ENCODE measurements at regions not wholly inside any gene's neighbourhood (a gene's known extent, or its start where the extent isn't known, plus 50 kb on each side); places are given as distances from the start of the nearest gene placed in this dataset.

DNA sequence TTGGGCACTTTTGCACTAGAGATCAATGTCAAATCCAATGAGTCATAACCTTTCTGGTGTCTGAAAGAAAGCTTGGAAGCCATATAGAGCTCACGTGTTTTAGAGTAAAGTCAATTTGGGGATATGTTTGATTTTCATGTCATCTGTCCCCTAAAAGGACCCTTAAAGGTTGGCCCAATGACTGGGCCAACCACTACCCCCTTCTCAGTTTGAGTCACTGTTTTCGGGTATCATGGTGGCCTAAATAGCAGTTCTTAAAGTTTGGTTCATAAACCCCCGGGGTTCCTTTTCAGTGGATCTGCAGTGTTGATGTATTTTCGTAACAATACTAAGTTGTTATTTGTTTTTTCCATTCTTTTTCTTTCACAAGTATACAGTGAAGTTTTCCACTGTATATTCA, 327.6 kb downstream of the PRL start:
- H3K9ac ChIP-seq (ENCODE audit: low read depth in 1 of 2, low read length in 2 of 2) = no peak overlapping the region
- WGBS = 90% methylated on average over 4 of the region's 4 CpGs
- TF ChIP-seq, protein P1, sequence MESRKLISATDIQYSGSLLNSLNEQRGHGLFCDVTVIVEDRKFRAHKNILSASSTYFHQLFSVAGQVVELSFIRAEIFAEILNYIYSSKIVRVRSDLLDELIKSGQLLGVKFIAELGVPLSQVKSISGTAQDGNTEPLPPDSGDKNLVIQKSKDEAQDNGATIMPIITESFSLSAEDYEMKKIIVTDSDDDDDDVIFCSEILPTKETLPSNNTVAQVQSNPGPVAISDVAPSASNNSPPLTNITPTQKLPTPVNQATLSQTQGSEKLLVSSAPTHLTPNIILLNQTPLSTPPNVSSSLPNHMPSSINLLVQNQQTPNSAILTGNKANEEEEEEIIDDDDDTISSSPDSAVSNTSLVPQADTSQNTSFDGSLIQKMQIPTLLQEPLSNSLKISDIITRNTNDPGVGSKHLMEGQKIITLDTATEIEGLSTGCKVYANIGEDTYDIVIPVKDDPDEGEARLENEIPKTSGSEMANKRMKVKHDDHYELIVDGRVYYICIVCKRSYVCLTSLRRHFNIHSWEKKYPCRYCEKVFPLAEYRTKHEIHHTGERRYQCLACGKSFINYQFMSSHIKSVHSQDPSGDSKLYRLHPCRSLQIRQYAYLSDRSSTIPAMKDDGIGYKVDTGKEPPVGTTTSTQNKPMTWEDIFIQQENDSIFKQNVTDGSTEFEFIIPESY (IDR thresholded peaks at IDR 0.05) = no peak
- TF ChIP-seq, protein P2, sequence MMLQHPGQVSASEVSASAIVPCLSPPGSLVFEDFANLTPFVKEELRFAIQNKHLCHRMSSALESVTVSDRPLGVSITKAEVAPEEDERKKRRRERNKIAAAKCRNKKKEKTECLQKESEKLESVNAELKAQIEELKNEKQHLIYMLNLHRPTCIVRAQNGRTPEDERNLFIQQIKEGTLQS (IDR thresholded peaks at IDR 0.05) = no peak
- TF ChIP-seq TAF1 (conservative IDR thresholded peaks at IDR 0.05) = no peak
- TF ChIP-seq JUND (IDR thresholded peaks at IDR 0.05) = no peak
- no peak for TF ChIP-seq RXRA (IDR thresholded peaks at IDR 0.05)
- TF ChIP-seq FOXA2 (IDR thresholded peaks at IDR 0.05) = no peak
- no peak for TF ChIP-seq RAD21 (IDR thresholded peaks at IDR 0.05)
- no peak for TF ChIP-seq YY1 (IDR thresholded peaks at IDR 0.05)

DNA sequence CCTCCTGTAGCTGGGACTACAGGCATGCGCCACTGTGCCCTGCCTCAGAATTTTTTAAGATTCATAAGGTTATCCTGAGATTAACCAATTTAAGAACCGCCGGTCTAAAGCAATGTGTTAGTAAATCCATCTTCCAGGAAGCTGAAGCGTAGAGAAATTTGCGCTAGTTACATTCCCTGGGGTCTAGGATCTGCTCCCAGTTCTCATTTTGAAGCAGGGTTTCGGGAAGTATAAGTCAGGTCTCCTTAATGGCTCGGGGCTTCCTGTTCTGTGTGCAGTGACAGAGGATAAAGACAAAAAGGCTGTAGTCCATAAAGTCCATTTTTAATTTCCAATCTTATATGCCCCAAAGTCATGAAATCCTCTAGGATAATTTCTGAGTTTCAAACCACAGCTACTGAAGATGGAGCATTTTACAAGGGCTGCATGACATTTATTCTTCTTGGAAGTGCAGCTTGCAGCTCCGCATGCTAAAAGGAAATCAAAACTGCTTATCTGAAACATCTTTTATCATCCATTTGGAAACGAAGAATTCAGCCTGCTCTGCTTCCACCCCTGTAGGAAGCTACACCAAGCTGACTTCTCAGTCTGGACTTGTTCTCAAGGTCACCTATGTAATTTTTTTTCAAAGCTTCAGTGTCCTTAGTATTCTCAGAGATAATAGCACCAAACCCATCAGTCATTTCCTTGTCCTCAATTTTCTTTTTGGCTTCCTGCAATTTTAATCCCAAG, 326.1 kb downstream of the PRL start:
- no peak overlapping the region for H3K9ac ChIP-seq (ENCODE audit: low read depth in 1 of 2, low read length in 2 of 2)
- H3K9me3 ChIP-seq (ENCODE audit: control insufficient read depth in 4 of 4, low read length in 3 of 4) = no peaks in the 10 kb centered on the region
- DNase-seq (ENCODE audit: low spot score) = no peak
- no peaks in the 10 kb centered on the region for H3K27me3 ChIP-seq (ENCODE audit: control insufficient read depth in 4 of 4, insufficient read depth in 4 of 4, low read length in 3 of 4)
- TF ChIP-seq, protein P2 (IDR thresholded peaks at IDR 0.05) = no peak
- no peak overlapping the region for H3K27ac ChIP-seq (ENCODE audit: low read depth in 1 of 2, low read length in 2 of 2)
- no peak overlapping the region for H3K4me3 ChIP-seq (ENCODE audit: low read depth in 1 of 3, low read length in 3 of 3)
- H3K36me3 ChIP-seq (ENCODE audit: control insufficient read depth in 4 of 4, insufficient read depth in 3 of 4, low read depth in 1 of 4, low read length in 3 of 4) = no peaks in the 10 kb centered on the region
- no peaks in the 10 kb centered on the region for H3K4me1 ChIP-seq (ENCODE audit: control insufficient read depth in 4 of 4, insufficient read depth in 4 of 4, low read length in 3 of 4)
- WGBS = 71% methylated on average over 9 of the region's 9 CpGs

More for the DNA sequence above, 327.6 kb downstream of the PRL start:
- no peaks in the 10 kb centered on the region for H3K36me3 ChIP-seq (ENCODE audit: control insufficient read depth in 4 of 4, insufficient read depth in 3 of 4, low read depth in 1 of 4, low read length in 3 of 4)
- H3K9me3 ChIP-seq (ENCODE audit: control insufficient read depth in 4 of 4, low read length in 3 of 4) = no peaks in the 10 kb centered on the region
- DNase-seq (ENCODE audit: low spot score) = no peak
- no peaks in the 10 kb centered on the region for H3K4me1 ChIP-seq (ENCODE audit: control insufficient read depth in 4 of 4, insufficient read depth in 4 of 4, low read length in 3 of 4)
- H3K4me3 ChIP-seq (ENCODE audit: low read depth in 1 of 3, low read length in 3 of 3) = no peak overlapping the region
- H3K27me3 ChIP-seq (ENCODE audit: control insufficient read depth in 4 of 4, insufficient read depth in 4 of 4, low read length in 3 of 4) = no peaks in the 10 kb centered on the region
- H3K27ac ChIP-seq (ENCODE audit: low read depth in 1 of 2, low read length in 2 of 2) = no peak overlapping the region

DNA sequence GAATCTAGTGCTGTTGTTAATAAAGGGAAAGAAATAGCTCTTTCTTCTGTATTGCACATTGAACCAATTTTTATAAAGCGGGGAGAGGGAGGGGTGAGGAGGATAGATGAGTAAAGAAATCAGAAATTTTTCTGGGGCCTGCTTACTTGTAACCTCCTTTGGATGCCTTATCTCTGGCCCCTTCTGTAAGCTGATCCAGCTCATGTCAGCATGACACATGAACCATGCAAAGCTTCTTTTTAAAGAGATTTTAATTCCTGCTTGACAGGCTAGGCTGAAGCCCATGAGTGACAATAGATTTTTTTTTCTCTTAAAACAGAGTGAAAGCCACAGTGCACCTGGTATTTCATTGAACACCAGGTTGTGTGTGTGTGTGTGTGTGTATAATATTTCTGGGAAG, 325.3 kb downstream of the PRL start:
- Histone ChIP-seq H3K36me3 (ENCODE audit: control insufficient read depth in 4 of 4, insufficient read depth in 3 of 4, low read depth in 1 of 4, low read length in 3 of 4) (no peaks in the 10 kb centered on the region), H3K4me1 (ENCODE audit: control insufficient read depth in 4 of 4, insufficient read depth in 4 of 4, low read length in 3 of 4) (no peaks in the 10 kb centered on the region), H3K9ac (ENCODE audit: low read depth in 1 of 2, low read length in 2 of 2) (no peak overlapping the region), H3K27me3 (ENCODE audit: control insufficient read depth in 4 of 4, insufficient read depth in 4 of 4, low read length in 3 of 4) (peaks cover 0 to 3% (median 0%) of the 10 kb centered on the region in 4 donors), H3K9me3 (ENCODE audit: control insufficient read depth in 4 of 4, low read length in 3 of 4) (no peaks in the 10 kb centered on the region), H3K27ac (ENCODE audit: low read depth in 1 of 2, low read length in 2 of 2) (no peak overlapping the region), H3K4me3 (ENCODE audit: low read depth in 1 of 3, low read length in 3 of 3) (no peak overlapping the region)
- DNase-seq (ENCODE audit: low spot score) = no peak
- WGBS = 60% methylated on average over 1 of the region's 1 CpG
- TF ChIP-seq HNF4G (IDR thresholded peaks at IDR 0.05) (no peak), YY1 (IDR thresholded peaks at IDR 0.05) (no peak), NR2F2 (IDR thresholded peaks at IDR 0.05) (no peak), FOXA1 (IDR thresholded peaks at IDR 0.05) (no peak)
- TF ChIP-seq, protein P2 (IDR thresholded peaks at IDR 0.05) = no peak
